ENCODE measurements at regions not wholly inside any gene's neighbourhood (a gene's known extent, or its start where the extent isn't known, plus 50 kb on each side); places are given as distances from the start of the nearest gene placed in this dataset.
"Not testable (repeated sequence)": the region's sequence is repeated elsewhere in the genome, so short reads cannot be mapped to it uniquely, and the experiment has no call there.

DNA sequence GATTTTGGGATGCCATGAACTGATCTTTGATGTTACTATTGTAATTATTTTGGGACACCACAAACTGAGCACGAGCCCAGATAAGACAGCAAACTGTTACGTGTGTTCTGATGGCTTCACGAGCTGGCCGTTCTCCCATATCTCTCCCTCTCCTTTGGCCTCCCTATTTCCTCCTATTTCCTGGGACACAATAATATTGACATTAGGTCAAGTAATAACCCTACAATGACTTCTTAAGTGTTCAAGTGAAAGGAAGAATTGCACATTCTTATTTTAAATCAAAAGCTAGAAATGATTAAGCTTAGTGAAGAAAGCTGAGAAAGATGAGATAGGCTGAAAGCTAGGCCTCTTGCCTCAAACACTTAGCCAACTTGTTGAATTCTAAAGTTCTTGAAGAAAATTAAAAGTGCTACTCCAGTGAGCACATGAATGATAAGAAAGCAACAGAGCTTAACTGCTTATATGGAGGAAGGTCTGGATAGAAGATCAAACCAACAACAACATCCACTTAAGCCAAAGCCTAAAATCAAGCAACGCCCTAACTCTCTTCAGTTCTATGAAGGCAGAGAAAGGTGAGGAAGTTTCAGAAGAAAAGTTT is 247.1 kb downstream of the LRRC70 start:
- no peaks in the 10 kb centered on the region for H3K36me3 ChIP-seq (ENCODE audit: insufficient read depth, low read length)
- H3K9me3 ChIP-seq (ENCODE audit: low read depth, low read length), result no peaks in the 10 kb centered on the region
- no peak overlapping the region for H3K27ac ChIP-seq
- DNase-seq (ENCODE audit: low read depth, low spot score), result no peak
- H3K4me3 ChIP-seq, result no peak overlapping the region
- TF ChIP-seq FOXP2 (optimal IDR thresholded peaks at IDR 0.05; ENCODE audit: control extremely low read depth, extremely low read length, insufficient read depth) (no peak), POLR2AphosphoS5 (IDR thresholded peaks at IDR 0.05; ENCODE audit: borderline replicate concordance, low read depth, low read length) (no peak), EZH2 (IDR thresholded peaks at IDR 0.05) (no peak)
- H3K9ac ChIP-seq (ENCODE audit: insufficient read length), result no peak overlapping the region

DNA sequence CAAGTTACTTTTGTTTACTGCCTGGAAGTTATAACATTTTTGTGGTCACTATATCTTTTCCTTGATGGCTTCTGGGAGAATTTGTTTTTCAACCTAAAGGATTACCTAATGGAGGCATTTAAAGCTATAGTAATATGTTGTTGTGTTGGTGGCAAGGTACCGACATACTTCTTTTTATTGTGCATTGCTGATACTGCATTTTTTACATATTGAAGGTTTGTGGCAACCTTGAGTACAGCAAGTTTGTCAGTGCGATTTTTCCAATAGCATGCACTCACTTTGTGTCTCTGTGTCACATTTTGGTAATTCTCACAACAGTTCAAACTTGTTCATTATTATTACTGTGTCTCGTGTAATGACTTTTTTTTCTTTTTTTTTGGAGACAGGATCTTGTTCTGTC is 246.3 kb downstream of the LRRC70 start:
- no peak overlapping the region for H3K4me3 ChIP-seq
- no peaks in the 10 kb centered on the region for H3K9me3 ChIP-seq (ENCODE audit: low read depth, low read length)
- no peaks in the 10 kb centered on the region for H3K36me3 ChIP-seq (ENCODE audit: insufficient read depth, low read length)
- TF ChIP-seq FOXP2 (optimal IDR thresholded peaks at IDR 0.05; ENCODE audit: control extremely low read depth, extremely low read length, insufficient read depth) (no peak), POLR2AphosphoS5 (IDR thresholded peaks at IDR 0.05; ENCODE audit: borderline replicate concordance, low read depth, low read length) (no peak), EZH2 (IDR thresholded peaks at IDR 0.05) (no peak)
- no peak overlapping the region for H3K9ac ChIP-seq (ENCODE audit: insufficient read length)
- no peak for DNase-seq (ENCODE audit: low read depth, low spot score)
- no peak overlapping the region for H3K27ac ChIP-seq

DNA sequence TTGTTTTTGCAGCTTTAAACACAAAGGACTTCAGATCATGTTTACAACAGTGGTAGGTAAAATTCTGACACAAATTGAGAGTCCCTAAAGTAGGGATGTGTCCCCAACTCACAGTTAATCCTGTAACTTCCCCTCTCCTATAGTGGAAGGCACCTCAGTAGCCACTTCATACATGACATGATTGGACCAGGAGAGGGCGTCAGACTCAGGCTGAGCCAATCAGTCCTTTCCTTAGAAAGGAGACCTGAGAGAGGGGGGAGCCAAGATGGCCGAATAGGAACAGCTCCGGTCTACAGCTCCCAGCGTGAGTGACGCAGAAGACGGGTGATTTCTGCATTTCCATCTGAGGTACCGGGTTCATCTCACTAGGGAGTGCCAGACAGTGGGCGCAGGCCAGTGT is 238.4 kb downstream of the LRRC70 start:
- DNase-seq (ENCODE audit: low read depth, low spot score); H3K27ac ChIP-seq; H3K4me3 ChIP-seq; H3K36me3 ChIP-seq (ENCODE audit: insufficient read depth, low read length); H3K9ac ChIP-seq (ENCODE audit: insufficient read length); H3K9me3 ChIP-seq (ENCODE audit: low read depth, low read length): not testable (repeated sequence)

DNA sequence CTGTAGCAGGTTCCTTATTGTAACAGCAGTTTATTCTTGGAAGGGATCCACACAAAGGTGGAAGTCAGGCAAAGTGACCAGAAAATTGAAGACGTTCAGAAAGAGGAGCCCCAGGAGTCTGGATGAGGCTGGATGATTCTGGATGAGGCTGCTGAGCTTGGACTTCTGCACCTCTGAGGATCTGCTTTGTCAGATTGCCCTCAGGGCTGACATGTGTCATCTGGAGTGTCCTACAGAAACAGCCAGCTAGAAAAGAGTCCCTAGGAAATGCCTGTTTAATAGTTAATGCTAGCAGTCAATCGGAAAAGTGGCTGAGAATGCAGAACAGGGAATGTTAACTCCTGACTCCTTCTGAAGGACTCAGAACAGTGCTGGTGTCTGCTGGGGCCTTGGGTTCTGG is 236.4 kb downstream of the LRRC70 start:
- Histone ChIP-seq H3K27ac (no peak overlapping the region), H3K4me3 (no peak overlapping the region), H3K9me3 (ENCODE audit: low read depth, low read length) (no peaks in the 10 kb centered on the region), H3K36me3 (ENCODE audit: insufficient read depth, low read length) (no peaks in the 10 kb centered on the region), H3K9ac (ENCODE audit: insufficient read length) (no peak overlapping the region)
- no peak for DNase-seq (ENCODE audit: low read depth, low spot score)
- no peak for TF ChIP-seq FOXP2 (optimal IDR thresholded peaks at IDR 0.05; ENCODE audit: control extremely low read depth, extremely low read length, insufficient read depth)

DNA sequence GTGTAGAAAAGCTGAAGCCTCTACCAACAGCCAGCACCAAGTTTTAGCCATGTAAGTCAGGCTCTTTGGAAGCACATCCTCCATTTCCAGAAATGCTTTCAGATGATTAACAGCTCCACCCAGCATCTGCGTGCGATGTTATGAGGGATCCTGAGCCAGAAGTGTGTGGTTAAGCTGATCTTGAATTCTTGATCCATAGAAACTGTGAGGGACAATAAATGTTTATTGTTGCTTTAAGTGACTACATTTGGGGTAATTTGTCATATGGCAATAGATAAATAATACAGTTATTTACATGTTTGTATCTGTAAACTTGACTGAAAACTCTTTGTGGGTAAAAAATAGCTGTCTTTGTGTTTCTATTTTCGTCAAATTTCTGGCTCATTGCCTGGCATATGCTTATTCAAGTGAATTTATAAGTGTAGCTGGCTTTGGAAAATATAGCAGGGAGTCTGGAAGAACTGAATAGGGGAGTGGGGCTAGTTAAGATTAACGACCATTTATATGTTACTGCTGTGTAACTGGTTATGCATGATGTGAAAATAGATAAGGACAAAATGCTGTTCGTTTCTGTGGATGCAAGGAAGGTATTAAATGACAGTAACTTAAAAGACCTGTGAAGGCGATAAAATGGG is 234.1 kb downstream of the LRRC70 start:
- H3K27ac ChIP-seq, result no peak overlapping the region
- DNase-seq (ENCODE audit: low read depth, low spot score), result no peak
- H3K9ac ChIP-seq (ENCODE audit: insufficient read length), result no peak overlapping the region
- no peak overlapping the region for H3K4me3 ChIP-seq
- TF ChIP-seq POLR2AphosphoS5 (IDR thresholded peaks at IDR 0.05; ENCODE audit: borderline replicate concordance, low read depth, low read length), result no peak
- TF ChIP-seq EZH2 (IDR thresholded peaks at IDR 0.05), result no peak
- TF ChIP-seq FOXP2 (optimal IDR thresholded peaks at IDR 0.05; ENCODE audit: control extremely low read depth, extremely low read length, insufficient read depth), result no peak
- no peaks in the 10 kb centered on the region for H3K9me3 ChIP-seq (ENCODE audit: low read depth, low read length)
- no peaks in the 10 kb centered on the region for H3K36me3 ChIP-seq (ENCODE audit: insufficient read depth, low read length)

DNA sequence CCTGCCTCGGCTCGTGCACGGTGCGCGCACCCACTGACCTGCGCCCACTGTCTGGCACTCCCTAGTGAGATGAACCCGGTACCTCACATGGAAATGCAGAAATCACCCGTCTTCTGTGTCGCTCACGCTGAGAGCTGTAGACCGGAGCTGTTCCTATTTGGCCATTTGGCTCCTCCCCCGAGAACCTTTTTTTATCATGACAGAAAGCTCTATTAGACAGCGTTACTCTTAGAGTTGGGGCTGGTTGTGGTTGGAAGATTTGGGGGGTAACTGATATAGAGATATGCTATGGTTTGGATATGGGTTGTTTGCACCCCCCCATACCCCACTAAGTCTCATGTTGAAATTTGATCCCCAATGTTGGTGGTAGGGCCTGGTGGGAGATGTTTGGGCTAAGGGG is 226.2 kb downstream of the LRRC70 start:
- not testable (repeated sequence) for H3K27ac ChIP-seq; DNase-seq (ENCODE audit: low read depth, low spot score); H3K4me3 ChIP-seq; H3K36me3 ChIP-seq (ENCODE audit: insufficient read depth, low read length); H3K9me3 ChIP-seq (ENCODE audit: low read depth, low read length); H3K9ac ChIP-seq (ENCODE audit: insufficient read length)

DNA sequence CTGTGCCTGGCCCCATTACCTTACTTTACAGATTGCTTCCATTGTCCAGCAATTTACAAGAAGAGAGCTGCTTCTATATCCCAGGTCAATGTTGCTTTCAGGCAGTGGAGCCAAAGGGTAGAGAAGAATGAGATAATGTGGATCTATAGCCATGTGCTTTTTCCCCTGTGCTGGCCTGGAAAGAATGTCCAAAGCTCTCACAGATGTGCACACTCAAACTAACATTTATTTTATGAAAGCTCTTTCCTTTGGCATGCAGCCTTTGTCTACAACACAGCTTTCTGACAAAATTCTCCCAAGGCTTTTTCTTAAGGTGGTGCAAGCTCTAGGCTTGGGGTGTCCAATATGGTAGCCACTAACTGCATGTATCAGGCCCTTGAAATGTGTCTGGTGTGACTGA is 217.3 kb downstream of the LRRC70 start:
- Histone ChIP-seq H3K9me3 (ENCODE audit: low read depth, low read length) (no peaks in the 10 kb centered on the region), H3K4me3 (no peak overlapping the region), H3K27ac (no peak overlapping the region), H3K9ac (ENCODE audit: insufficient read length) (no peak overlapping the region), H3K36me3 (ENCODE audit: insufficient read depth, low read length) (no peaks in the 10 kb centered on the region)
- no peak for DNase-seq (ENCODE audit: low read depth, low spot score)
- TF ChIP-seq POLR2AphosphoS5 (IDR thresholded peaks at IDR 0.05; ENCODE audit: borderline replicate concordance, low read depth, low read length) (no peak), FOXP2 (optimal IDR thresholded peaks at IDR 0.05; ENCODE audit: control extremely low read depth, extremely low read length, insufficient read depth) (no peak), EZH2 (IDR thresholded peaks at IDR 0.05) (no peak)

DNA sequence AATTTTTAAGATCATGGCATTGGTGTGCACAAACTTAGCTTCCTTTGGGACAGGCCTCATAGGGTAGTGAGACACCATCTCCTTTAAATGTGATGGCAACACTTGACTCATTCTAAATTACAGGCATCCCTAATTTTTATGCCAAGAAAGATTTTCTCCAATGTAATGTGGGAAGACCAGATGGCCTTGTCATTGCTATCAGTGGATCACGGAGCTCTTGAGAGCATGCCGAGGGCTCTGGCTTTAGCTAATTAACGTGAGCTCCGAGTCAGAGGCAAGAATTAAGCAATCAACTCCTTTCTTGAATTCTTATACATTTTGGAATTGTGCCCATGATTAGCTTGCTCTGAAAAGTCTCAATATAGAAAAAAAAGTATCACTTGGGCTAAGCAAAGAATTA is 215.8 kb downstream of the LRRC70 start:
- DNase-seq (ENCODE audit: low read depth, low spot score), result no peak
- no peaks in the 10 kb centered on the region for H3K36me3 ChIP-seq (ENCODE audit: insufficient read depth, low read length)
- H3K4me3 ChIP-seq, result no peak overlapping the region
- H3K9me3 ChIP-seq (ENCODE audit: low read depth, low read length), result no peaks in the 10 kb centered on the region
- no peak overlapping the region for H3K27ac ChIP-seq
- TF ChIP-seq FOXP2 (optimal IDR thresholded peaks at IDR 0.05; ENCODE audit: control extremely low read depth, extremely low read length, insufficient read depth) (no peak), EZH2 (IDR thresholded peaks at IDR 0.05) (no peak), POLR2AphosphoS5 (IDR thresholded peaks at IDR 0.05; ENCODE audit: borderline replicate concordance, low read depth, low read length) (no peak)
- no peak overlapping the region for H3K9ac ChIP-seq (ENCODE audit: insufficient read length)

DNA sequence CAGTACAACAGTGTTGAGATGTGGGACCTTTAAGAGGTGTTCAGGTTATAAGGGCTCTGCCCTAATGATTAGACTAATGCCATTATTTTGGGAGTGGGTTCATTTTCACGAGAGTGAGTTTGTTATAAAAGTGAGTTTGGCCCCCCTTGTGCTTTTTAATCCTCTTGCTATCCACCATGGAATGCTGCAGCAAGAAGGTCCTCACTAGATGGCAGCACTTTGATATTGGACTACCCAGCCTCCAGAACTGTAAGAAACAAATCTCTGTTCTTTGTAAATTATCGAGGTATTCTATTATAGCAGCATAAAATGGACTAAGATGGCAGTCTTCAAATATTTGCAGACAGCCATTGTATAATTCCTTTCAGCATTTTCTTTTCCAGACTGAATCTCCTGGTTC is 212.4 kb downstream of the LRRC70 start:
- no peak for DNase-seq (ENCODE audit: low read depth, low spot score)
- Histone ChIP-seq H3K36me3 (ENCODE audit: insufficient read depth, low read length) (no peaks in the 10 kb centered on the region), H3K9me3 (ENCODE audit: low read depth, low read length) (no peaks in the 10 kb centered on the region), H3K27ac (no peak overlapping the region), H3K9ac (ENCODE audit: insufficient read length) (no peak overlapping the region), H3K4me3 (no peak overlapping the region)
- TF ChIP-seq EZH2 (IDR thresholded peaks at IDR 0.05) (no peak), POLR2AphosphoS5 (IDR thresholded peaks at IDR 0.05; ENCODE audit: borderline replicate concordance, low read depth, low read length) (no peak), FOXP2 (optimal IDR thresholded peaks at IDR 0.05; ENCODE audit: control extremely low read depth, extremely low read length, insufficient read depth) (no peak)

Measured in SK-N-MC (cell line).